ENCODE measurements at regions not wholly inside any gene's neighbourhood (a gene's known extent, or its start where the extent isn't known, plus 50 kb on each side); places are given as distances from the start of the nearest gene placed in this dataset.

DNA sequence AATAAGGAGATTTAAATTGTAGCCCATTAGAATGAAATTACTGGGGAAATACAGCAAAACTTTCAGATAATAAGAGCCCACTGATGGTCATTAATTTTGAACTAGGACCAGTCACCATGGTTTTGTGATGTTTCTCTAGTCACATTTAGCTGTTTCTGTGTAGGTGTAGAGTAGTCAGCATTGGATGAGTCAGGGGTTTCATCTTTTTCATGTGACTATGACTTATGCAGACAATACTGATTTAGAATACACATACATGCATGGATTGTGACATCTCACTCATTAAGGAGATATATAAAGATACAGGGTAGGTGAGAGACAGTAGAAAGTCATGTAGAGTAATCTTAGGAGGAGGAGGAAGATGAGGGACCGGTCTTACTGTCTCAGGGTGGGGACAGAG, 1192.7 kb downstream of the KCNT2 start:
- DNase-seq = no peak
- Mint-ChIP-seq H3K9me3 (no peaks in the 10 kb centered on the region), H3K27ac (no peak overlapping the region), H3K36me3 (ENCODE audit: low read depth) (no peaks in the 10 kb centered on the region), H3K4me1 (no peaks in the 10 kb centered on the region), H3K27me3 (no peaks in the 10 kb centered on the region), H3K4me3 (no peak overlapping the region)
- ChIA-PET POLR2A (no interaction called here), CTCF (no interaction called here)

- no peak for DNase-seq
- Mint-ChIP-seq H3K27me3 (no peaks in the 10 kb centered on the region), H3K27ac (no peak overlapping the region), H3K36me3 (ENCODE audit: low read depth) (no peaks in the 10 kb centered on the region), H3K4me1 (no peaks in the 10 kb centered on the region), H3K9me3 (peaks cover 3% of the 10 kb centered on the region), H3K4me3 (no peak overlapping the region)
- ChIA-PET CTCF (no interaction called here), POLR2A (no interaction called here)
Observed at GRCh38 chr1:195394567-195394966, 1213.7 kb downstream of the KCNT2 start.

DNA sequence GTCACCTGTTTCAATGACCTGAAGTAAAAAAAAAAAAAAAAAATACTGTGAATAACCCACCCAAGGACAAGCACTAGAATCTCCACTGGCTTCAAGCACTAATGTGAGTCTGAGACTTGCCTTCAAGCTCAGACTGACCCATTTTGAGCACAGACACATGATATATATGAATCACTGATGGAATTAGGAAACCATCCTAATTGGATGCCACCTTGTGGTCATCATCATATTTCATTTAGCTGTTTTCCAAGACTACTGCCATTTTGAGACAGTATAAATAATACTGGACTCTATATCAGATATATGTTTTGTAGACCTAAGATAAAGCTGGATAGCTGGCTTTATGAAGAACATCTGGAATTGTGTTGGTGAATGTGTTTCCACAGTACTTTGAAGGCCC, 1232.0 kb downstream of the KCNT2 start:
- no peaks in the 10 kb centered on the region for H3K9me3 Mint-ChIP-seq
- ChIA-PET CTCF (interaction anchor here (0.7 kb wide), 1 partner anchor 202 kb away, joined by 4 read pairs; no protein-coding TSS in a partner anchor), POLR2A (no interaction called here)
- H3K27me3 Mint-ChIP-seq = no peaks in the 10 kb centered on the region
- H3K4me1 Mint-ChIP-seq = no peaks in the 10 kb centered on the region
- DNase-seq = no peak
- H3K27ac Mint-ChIP-seq = no peak overlapping the region
- no peaks in the 10 kb centered on the region for H3K36me3 Mint-ChIP-seq (ENCODE audit: low read depth)
- H3K4me3 Mint-ChIP-seq = no peak overlapping the region

GRCh38 chr1:195373856-195374255, 1234.4 kb downstream of the KCNT2 start:
- ChIA-PET POLR2A (no interaction called here), CTCF (no interaction called here)
- Mint-ChIP-seq H3K9me3 (no peaks in the 10 kb centered on the region), H3K4me1 (no peaks in the 10 kb centered on the region), H3K27ac (no peak overlapping the region), H3K27me3 (no peaks in the 10 kb centered on the region), H3K4me3 (no peak overlapping the region), H3K36me3 (ENCODE audit: low read depth) (no peaks in the 10 kb centered on the region)
- DNase-seq = no peak

- Mint-ChIP-seq H3K36me3 (ENCODE audit: low read depth) (no peaks in the 10 kb centered on the region), H3K4me3 (no peak overlapping the region), H3K9me3 (no peaks in the 10 kb centered on the region), H3K4me1 (no peaks in the 10 kb centered on the region), H3K27me3 (no peaks in the 10 kb centered on the region), H3K27ac (no peak overlapping the region)
- DNase-seq = no peak
- ChIA-PET POLR2A (no interaction called here), CTCF (no interaction called here)
Observed at GRCh38 chr1:195345149-195345548, 1263.1 kb downstream of the KCNT2 start.

- no peak for DNase-seq
- no peaks in the 10 kb centered on the region for H3K4me1 Mint-ChIP-seq
- no peak overlapping the region for H3K27ac Mint-ChIP-seq
- H3K36me3 Mint-ChIP-seq (ENCODE audit: low read depth) = no peaks in the 10 kb centered on the region
- POLR2A ChIA-PET = no interaction called here
- no peaks in the 10 kb centered on the region for H3K27me3 Mint-ChIP-seq
- H3K9me3 Mint-ChIP-seq = no peaks in the 10 kb centered on the region
- no peak overlapping the region for H3K4me3 Mint-ChIP-seq
- CTCF ChIA-PET = no interaction called here
Observed at GRCh38 chr1:195337646-195338045, 1270.6 kb downstream of the KCNT2 start.

DNA sequence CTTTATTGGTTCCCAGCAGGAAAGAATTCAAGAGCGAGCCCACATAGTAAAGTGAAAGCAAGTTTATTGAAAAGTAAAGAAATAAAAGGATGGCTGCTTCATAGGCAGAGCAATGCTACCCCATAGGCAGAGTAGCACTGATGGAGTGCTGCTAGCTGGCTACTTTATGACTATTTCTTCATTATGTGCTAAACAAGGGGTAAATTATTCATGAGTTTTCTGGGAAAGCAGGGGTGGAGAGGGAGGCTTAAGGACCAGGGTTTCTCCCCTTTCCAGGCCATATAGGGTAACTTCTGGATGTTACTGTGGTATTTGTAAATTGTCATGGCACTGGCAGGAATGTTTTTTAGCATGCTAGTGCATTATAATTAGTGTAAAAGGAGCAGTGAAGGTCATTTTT, 1271.4 kb downstream of the KCNT2 start:
- H3K36me3 Mint-ChIP-seq (ENCODE audit: low read depth) = no peaks in the 10 kb centered on the region
- ChIA-PET POLR2A (no interaction called here), CTCF (no interaction called here)
- no peak for DNase-seq
- H3K27me3 Mint-ChIP-seq = no peaks in the 10 kb centered on the region
- H3K4me3 Mint-ChIP-seq = no peak overlapping the region
- H3K4me1 Mint-ChIP-seq = no peaks in the 10 kb centered on the region
- no peaks in the 10 kb centered on the region for H3K9me3 Mint-ChIP-seq
- H3K27ac Mint-ChIP-seq = no peak overlapping the region

DNA sequence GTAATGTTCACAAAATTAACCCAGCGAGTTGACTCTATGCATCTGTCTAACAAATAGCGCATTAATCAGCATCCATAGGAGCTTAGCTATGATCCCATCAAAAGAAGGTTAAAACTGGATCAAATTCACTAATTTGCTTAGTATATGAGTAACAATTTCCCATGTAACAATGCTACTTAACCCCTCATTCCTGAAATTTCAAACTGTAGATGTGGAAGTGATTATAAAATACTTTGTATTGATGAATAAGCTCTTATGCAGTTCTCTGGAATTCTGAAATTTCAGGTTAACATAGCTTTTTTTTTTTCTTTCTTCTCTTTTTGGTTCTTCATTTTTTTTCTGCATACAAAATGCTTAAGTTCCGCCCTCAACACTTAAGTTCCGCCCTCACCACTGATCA, 1272.7 kb downstream of the KCNT2 start:
- ChIA-PET CTCF (no interaction called here), POLR2A (no interaction called here)
- Mint-ChIP-seq H3K36me3 (ENCODE audit: low read depth) (no peaks in the 10 kb centered on the region), H3K4me1 (no peaks in the 10 kb centered on the region), H3K9me3 (no peaks in the 10 kb centered on the region), H3K27me3 (no peaks in the 10 kb centered on the region), H3K27ac (no peak overlapping the region), H3K4me3 (no peak overlapping the region)
- DNase-seq = no peak

DNA sequence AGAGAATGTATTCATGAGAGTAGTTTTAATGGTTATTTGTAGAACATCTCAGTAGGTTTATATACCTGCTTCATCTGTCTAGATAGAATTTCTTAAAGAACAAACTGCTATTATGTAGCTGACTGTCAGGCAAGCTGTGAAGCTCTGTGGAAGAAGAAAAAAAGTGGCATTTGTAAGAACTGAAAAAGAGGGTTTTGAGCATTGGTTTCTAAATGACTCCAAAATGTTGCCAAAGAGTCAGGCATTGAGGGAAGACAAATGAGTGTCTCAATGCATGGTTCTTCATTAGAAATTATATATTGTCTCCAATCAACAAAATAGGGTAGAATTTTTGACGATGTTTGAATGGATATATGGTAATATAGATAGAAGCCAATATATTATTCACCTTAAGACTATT, 1276.1 kb downstream of the KCNT2 start:
- Mint-ChIP-seq H3K27me3 (no peaks in the 10 kb centered on the region), H3K4me3 (no peak overlapping the region), H3K36me3 (ENCODE audit: low read depth) (no peaks in the 10 kb centered on the region), H3K4me1 (no peaks in the 10 kb centered on the region), H3K27ac (no peak overlapping the region), H3K9me3 (no peaks in the 10 kb centered on the region)
- no peak for DNase-seq
- CTCF ChIA-PET = no interaction called here
- POLR2A ChIA-PET = no interaction called here

DNA sequence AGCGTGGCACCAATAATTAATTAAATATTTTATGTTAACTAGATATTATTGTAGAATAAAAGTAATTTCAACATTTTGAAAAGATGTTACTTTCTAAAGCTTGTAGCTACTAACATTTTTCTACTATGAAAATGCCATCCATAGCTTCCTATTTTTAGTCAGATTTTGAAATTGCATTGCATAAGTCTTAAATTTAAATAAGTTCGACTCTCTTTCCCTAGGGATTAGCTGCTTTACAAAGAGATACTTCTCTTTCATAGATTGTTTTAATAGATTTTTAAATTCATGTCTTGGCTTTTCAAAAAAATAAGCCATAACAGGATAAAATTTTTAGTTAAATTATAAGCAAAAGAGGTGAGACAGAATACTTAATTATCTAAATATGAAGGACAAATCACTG, 1279.6 kb downstream of the KCNT2 start:
- DNase-seq = no peak
- Mint-ChIP-seq H3K27ac (no peak overlapping the region), H3K27me3 (no peaks in the 10 kb centered on the region), H3K36me3 (ENCODE audit: low read depth) (no peaks in the 10 kb centered on the region), H3K4me1 (no peaks in the 10 kb centered on the region), H3K4me3 (no peak overlapping the region), H3K9me3 (no peaks in the 10 kb centered on the region)
- ChIA-PET CTCF (no interaction called here), POLR2A (no interaction called here)

DNA sequence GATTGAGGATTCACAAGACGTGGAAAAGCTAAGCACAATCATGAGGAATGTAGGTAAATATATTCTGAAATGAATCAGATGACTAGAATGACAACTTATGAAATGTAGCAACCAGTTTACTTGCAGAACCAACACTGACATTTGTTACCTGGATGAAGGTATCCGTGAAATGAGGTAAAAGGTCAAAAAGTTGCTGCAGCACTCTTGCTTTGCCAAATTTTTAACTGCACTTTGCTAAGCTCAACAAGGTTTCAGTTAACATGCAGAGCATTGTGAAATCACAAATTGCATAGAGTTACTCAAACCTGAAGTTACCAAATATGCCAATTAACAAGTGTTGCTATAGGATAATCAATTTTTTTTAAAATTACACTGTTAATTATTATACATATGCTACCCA, 1280.1 kb downstream of the KCNT2 start:
- no peaks in the 10 kb centered on the region for H3K27me3 Mint-ChIP-seq
- H3K27ac Mint-ChIP-seq = no peak overlapping the region
- H3K9me3 Mint-ChIP-seq = no peaks in the 10 kb centered on the region
- ChIA-PET CTCF (interaction anchor here (0.6 kb wide), 1 partner anchor 47 kb away, joined by 3 read pairs; no protein-coding TSS in a partner anchor), POLR2A (no interaction called here)
- no peaks in the 10 kb centered on the region for H3K36me3 Mint-ChIP-seq (ENCODE audit: low read depth)
- no peak for DNase-seq
- no peak overlapping the region for H3K4me3 Mint-ChIP-seq
- no peaks in the 10 kb centered on the region for H3K4me1 Mint-ChIP-seq

DNA sequence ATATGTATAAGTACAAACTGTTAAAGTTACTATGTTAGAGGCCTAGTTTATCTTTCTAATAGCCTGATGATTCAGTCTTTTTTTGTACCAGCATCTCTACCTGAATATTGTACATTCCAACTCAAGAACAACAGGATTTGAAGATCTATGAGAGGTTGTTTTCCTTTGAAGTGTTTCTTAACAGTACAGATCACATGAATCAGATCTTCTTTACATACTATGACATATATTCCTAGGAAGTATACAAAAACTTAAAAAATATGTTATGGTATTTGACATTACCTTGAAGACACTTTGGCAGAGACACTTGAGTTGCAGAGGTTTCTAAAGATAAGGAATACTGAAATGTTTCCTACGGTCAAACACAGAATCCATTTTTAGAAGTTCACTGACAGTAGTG, 1280.9 kb downstream of the KCNT2 start:
- POLR2A ChIA-PET = no interaction called here
- H3K27me3 Mint-ChIP-seq = no peaks in the 10 kb centered on the region

GRCh38 chr1:195326325-195326724, 1281.9 kb downstream of the KCNT2 start:
- no peaks in the 10 kb centered on the region for H3K4me1 Mint-ChIP-seq
- no peaks in the 10 kb centered on the region for H3K27me3 Mint-ChIP-seq
- H3K27ac Mint-ChIP-seq = no peak overlapping the region
- ChIA-PET POLR2A (no interaction called here), CTCF (no interaction called here)
- no peaks in the 10 kb centered on the region for H3K9me3 Mint-ChIP-seq
- no peaks in the 10 kb centered on the region for H3K36me3 Mint-ChIP-seq (ENCODE audit: low read depth)
- H3K4me3 Mint-ChIP-seq = no peak overlapping the region
- DNase-seq = no peak

More for the DNA sequence above, 1280.9 kb downstream of the KCNT2 start:
- DNase-seq = no peak
- Mint-ChIP-seq H3K4me3 (no peak overlapping the region), H3K27ac (no peak overlapping the region), H3K36me3 (ENCODE audit: low read depth) (no peaks in the 10 kb centered on the region), H3K9me3 (no peaks in the 10 kb centered on the region), H3K4me1 (no peaks in the 10 kb centered on the region)
- CTCF ChIA-PET = no interaction called here

DNA sequence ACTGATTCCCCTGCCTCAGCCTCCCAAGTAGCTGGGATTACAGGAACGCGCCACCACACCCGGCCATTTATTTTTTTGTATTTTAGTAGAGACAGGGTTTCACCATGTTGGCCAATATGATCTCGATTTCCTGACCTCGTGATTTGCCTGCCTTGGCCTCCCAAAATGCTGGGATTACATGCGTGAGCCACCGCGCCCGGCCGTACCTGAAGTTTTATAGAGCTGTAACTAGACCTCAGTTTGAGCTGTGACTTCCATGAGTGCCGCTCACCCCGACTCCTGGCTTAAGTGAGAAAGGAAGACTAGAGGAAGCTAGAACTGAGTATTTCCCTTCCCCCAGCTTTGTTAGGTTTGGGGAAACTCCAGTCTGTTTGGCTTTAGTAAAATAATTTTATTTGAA, 1283.1 kb downstream of the KCNT2 start:
- DNase-seq = no peak
- Mint-ChIP-seq H3K9me3 (no peaks in the 10 kb centered on the region), H3K36me3 (ENCODE audit: low read depth) (no peaks in the 10 kb centered on the region), H3K4me3 (no peak overlapping the region), H3K27me3 (no peaks in the 10 kb centered on the region), H3K4me1 (no peaks in the 10 kb centered on the region), H3K27ac (no peak overlapping the region)
- ChIA-PET POLR2A (no interaction called here), CTCF (no interaction called here)

- Mint-ChIP-seq H3K27ac (no peak overlapping the region), H3K27me3 (no peaks in the 10 kb centered on the region), H3K36me3 (ENCODE audit: low read depth) (no peaks in the 10 kb centered on the region), H3K4me1 (no peaks in the 10 kb centered on the region), H3K9me3 (no peaks in the 10 kb centered on the region), H3K4me3 (no peak overlapping the region)
- CTCF ChIA-PET = no interaction called here
- POLR2A ChIA-PET = no interaction called here
- DNase-seq = no peak
Observed at GRCh38 chr1:195306281-195306680, 1302.0 kb downstream of the KCNT2 start.
